ENCODE measurements at regions not wholly inside any gene's neighbourhood (a gene's known extent, or its start where the extent isn't known, plus 50 kb on each side); places are given as distances from the start of the nearest gene placed in this dataset.

DNA sequence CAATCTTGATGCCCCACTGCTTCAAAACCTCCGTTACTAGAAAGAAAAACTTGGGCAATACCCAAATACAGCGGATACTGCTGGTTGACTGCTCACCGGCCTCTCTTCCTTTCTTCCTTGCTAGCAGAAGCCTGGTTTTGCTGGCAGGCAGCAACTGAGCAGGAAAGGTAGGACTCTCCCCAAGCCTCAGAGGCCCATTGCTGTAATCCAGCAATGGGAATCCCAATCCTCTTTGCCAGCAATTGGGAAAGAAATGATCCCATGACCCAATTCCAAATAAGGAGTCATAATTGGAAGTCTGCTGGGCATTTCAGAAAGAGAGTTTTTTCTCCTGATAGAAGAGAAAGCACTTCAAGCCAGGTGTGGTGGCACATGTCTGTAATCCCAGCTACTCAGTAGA, 394.5 kb downstream of the BCOR start:
- H3K23me2 ChIP-seq (ENCODE audit: insufficient read length, low read depth, low read length, poor library complexity, severe bottlenecking), result no peaks in the 10 kb centered on the region
- no peak overlapping the region for H4K91ac ChIP-seq (ENCODE audit: insufficient read length, low read depth, low read length)
- TF ChIP-seq, protein P1, sequence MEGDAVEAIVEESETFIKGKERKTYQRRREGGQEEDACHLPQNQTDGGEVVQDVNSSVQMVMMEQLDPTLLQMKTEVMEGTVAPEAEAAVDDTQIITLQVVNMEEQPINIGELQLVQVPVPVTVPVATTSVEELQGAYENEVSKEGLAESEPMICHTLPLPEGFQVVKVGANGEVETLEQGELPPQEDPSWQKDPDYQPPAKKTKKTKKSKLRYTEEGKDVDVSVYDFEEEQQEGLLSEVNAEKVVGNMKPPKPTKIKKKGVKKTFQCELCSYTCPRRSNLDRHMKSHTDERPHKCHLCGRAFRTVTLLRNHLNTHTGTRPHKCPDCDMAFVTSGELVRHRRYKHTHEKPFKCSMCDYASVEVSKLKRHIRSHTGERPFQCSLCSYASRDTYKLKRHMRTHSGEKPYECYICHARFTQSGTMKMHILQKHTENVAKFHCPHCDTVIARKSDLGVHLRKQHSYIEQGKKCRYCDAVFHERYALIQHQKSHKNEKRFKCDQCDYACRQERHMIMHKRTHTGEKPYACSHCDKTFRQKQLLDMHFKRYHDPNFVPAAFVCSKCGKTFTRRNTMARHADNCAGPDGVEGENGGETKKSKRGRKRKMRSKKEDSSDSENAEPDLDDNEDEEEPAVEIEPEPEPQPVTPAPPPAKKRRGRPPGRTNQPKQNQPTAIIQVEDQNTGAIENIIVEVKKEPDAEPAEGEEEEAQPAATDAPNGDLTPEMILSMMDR (conservative IDR thresholded peaks at IDR 0.05), result no peak
- no peak overlapping the region for H4K8ac ChIP-seq (replicated peaks; ENCODE audit: insufficient read length, low read depth, low read length)
- no peaks in the 10 kb centered on the region; the same call in 1 of the 2 replicates for H3K4me1 ChIP-seq (ENCODE audit: insufficient read depth, low read length)
- H3K27me3 Mint-ChIP-seq (ENCODE audit: low read depth), result peaks cover 5% of the 10 kb centered on the region
- H2BK20ac ChIP-seq (ENCODE audit: low read depth, low read length, poor library complexity, severe bottlenecking), result no peak overlapping the region
- H2AFZ ChIP-seq (ENCODE audit: low read length), result no peak overlapping the region
- H2AK5ac ChIP-seq (ENCODE audit: insufficient read length, low read length), result no peak overlapping the region
- no peak overlapping the region for H3K4me2 ChIP-seq (ENCODE audit: insufficient read depth, insufficient read length, low read length)
- H3K27me3 ChIP-seq (ENCODE audit: insufficient read depth, low read length), result no peaks in the 10 kb centered on the region
- H4K20me1 ChIP-seq (ENCODE audit: control insufficient read depth, insufficient read depth, insufficient read length), result no peaks in the 10 kb centered on the region
- no peak overlapping the region for H2BK120ac ChIP-seq (ENCODE audit: low read depth, low read length, poor library complexity, severe bottlenecking)
- H3K56ac ChIP-seq (ENCODE audit: insufficient read length, low read depth, low read length), result no peak overlapping the region
- no CpG with 5 or more reads among the region's 3 CpGs for WGBS (ENCODE audit: extremely low coverage, insufficient read length, low lambda C conversion rate)
- no peaks in the 10 kb centered on the region for H3K79me1 ChIP-seq (ENCODE audit: insufficient read depth, low read depth, low read length, poor library complexity, severe bottlenecking)
- H3K27ac ChIP-seq (ENCODE audit: insufficient read length, low read depth, low read length), result no peak overlapping the region
- no peaks in the 10 kb centered on the region for H3K9me3 ChIP-seq (ENCODE audit: control insufficient read depth, low read depth, low read length)
- DNase-seq, result no peak
- no peak overlapping the region for H4K5ac ChIP-seq (ENCODE audit: insufficient read length, low read depth, low read length)
- H3K9me3 Mint-ChIP-seq, result peaks cover 55 to 77% of the 10 kb centered on the region in 2 experiments
- no peak overlapping the region for H3K18ac ChIP-seq (ENCODE audit: insufficient read length, low read depth, low read length)
- H3K4me3 Mint-ChIP-seq, result no peak overlapping the region
- H3K4me1 Mint-ChIP-seq, result no peaks in the 10 kb centered on the region
- H2BK5ac ChIP-seq (ENCODE audit: insufficient read length, low read length), result no peak overlapping the region
- no peak overlapping the region for H3K14ac ChIP-seq (ENCODE audit: insufficient read depth, low read length)
- no peak overlapping the region for H3K9ac ChIP-seq (ENCODE audit: extremely low read depth, insufficient read length, low read length)
- H3K79me2 ChIP-seq (ENCODE audit: insufficient read depth, low read length), result no peaks in the 10 kb centered on the region
- H3K23ac ChIP-seq (ENCODE audit: insufficient read length, low read depth, low read length), result no peak overlapping the region
- H3K4ac ChIP-seq (ENCODE audit: low read depth, low read length), result no peak overlapping the region
- peak overlapping the region in 1 of 3 experiments; percentile 55; a peak in 1 of 7 replicates for H3K27ac Mint-ChIP-seq
- no peak overlapping the region for H3T11ph ChIP-seq (ENCODE audit: low read length)
- no peak overlapping the region for H2BK15ac ChIP-seq (ENCODE audit: low read depth, low read length)
- H3K36me3 Mint-ChIP-seq (ENCODE audit: insufficient read depth in 1 of 3, low read depth in 3 of 3), result peaks cover 0 to 4% (median 3%) of the 10 kb centered on the region in 3 experiments; a peak in 2 of 7 replicates
- H2BK12ac ChIP-seq (ENCODE audit: insufficient read length, low read depth, low read length), result no peak overlapping the region

Measured in H9 (cell line).